ENCODE measurements at regions not wholly inside any gene's neighbourhood (a gene's known extent, or its start where the extent isn't known, plus 50 kb on each side); places are given as distances from the start of the nearest gene placed in this dataset.

- H3K36me3 ChIP-seq (ENCODE audit: low read depth) = no peaks in the 10 kb centered on the region
- no peak for DNase-seq
- ChIA-PET CTCF (no interaction called here), POLR2A (ENCODE audit: unreplicated experiment) (no interaction called here)
- H3K27ac ChIP-seq = no peak overlapping the region
- TF ChIP-seq EZH2 (IDR thresholded peaks at IDR 0.05; ENCODE audit: low read depth) = no peak
- no peak for TF ChIP-seq CTCF (conservative IDR thresholded peaks at IDR 0.05)
- intact Hi-C loops (cut with micrococcal nuclease; ENCODE audit: unreplicated experiment) = no loop called here
- peaks cover 16% of the 10 kb centered on the region for H3F3A ChIP-seq (ENCODE audit: insufficient read depth, low read depth)
- H3K4me3 ChIP-seq = no peak overlapping the region
- no peak overlapping the region for H3K4me2 ChIP-seq
- H3K27me3 ChIP-seq (ENCODE audit: insufficient read depth, low read depth) = no peaks in the 10 kb centered on the region
- H3K9me3 ChIP-seq (ENCODE audit: insufficient read depth, low read depth) = no peaks in the 10 kb centered on the region
- no peaks in the 10 kb centered on the region for H3K9me2 ChIP-seq (ENCODE audit: insufficient read depth)
- no peaks in the 10 kb centered on the region for H3K79me2 ChIP-seq (ENCODE audit: low read depth)
- peaks cover 24% of the 10 kb centered on the region for H3K4me1 ChIP-seq (replicated peaks; ENCODE audit: insufficient read depth)
- H2AFZ ChIP-seq = no peak overlapping the region
- H4K20me1 ChIP-seq (ENCODE audit: insufficient read depth) = no peaks in the 10 kb centered on the region
- no TSS peak for BruUV-seq (replicated peaks)
Measured at GRCh38 chr13:50668049-50668448, 175.4 kb downstream of the DLEU7 start.

GRCh38 chr13:50668691-50669271 lies 174.7 kb downstream of the DLEU7 start:
- no peaks in the 10 kb centered on the region; the same call in 1 of the 2 replicates for H3K9me3 ChIP-seq (ENCODE audit: insufficient read depth, low read depth)
- peaks cover 32% of the 10 kb centered on the region for H3K4me1 ChIP-seq (replicated peaks; ENCODE audit: insufficient read depth)
- no peaks in the 10 kb centered on the region for H3K36me3 ChIP-seq (ENCODE audit: low read depth)
- H3K27me3 ChIP-seq (ENCODE audit: insufficient read depth, low read depth) = no peaks in the 10 kb centered on the region
- H4K20me1 ChIP-seq (ENCODE audit: insufficient read depth) = no peaks in the 10 kb centered on the region
- no peak overlapping the region for H3K4me3 ChIP-seq
- H3K27ac ChIP-seq = no peak overlapping the region
- ChIA-PET CTCF (no interaction called here), POLR2A (ENCODE audit: unreplicated experiment) (no interaction called here)
- H2AFZ ChIP-seq = no peak overlapping the region
- BruUV-seq (replicated peaks) = no TSS peak
- no peak for DNase-seq
- H3K79me2 ChIP-seq (ENCODE audit: low read depth) = no peaks in the 10 kb centered on the region
- H3K9me2 ChIP-seq (ENCODE audit: insufficient read depth) = no peaks in the 10 kb centered on the region
- peaks cover 16% of the 10 kb centered on the region for H3F3A ChIP-seq (ENCODE audit: insufficient read depth, low read depth)
- intact Hi-C loops (cut with micrococcal nuclease; ENCODE audit: unreplicated experiment) = no loop called here
- TF ChIP-seq CTCF (conservative IDR thresholded peaks at IDR 0.05) = no peak
- TF ChIP-seq EZH2 (IDR thresholded peaks at IDR 0.05; ENCODE audit: low read depth) = no peak
- no peak overlapping the region for H3K4me2 ChIP-seq

- Histone ChIP-seq H3K9me2 (ENCODE audit: insufficient read depth) (no peaks in the 10 kb centered on the region), H3K9me3 (ENCODE audit: insufficient read depth, low read depth) (no peaks in the 10 kb centered on the region; the same call in 1 of the 2 replicates), H3K4me3 (no peak overlapping the region), H3K4me1 (replicated peaks; ENCODE audit: insufficient read depth) (peaks cover 38% of the 10 kb centered on the region), H2AFZ (no peak overlapping the region), H3K27ac (no peak overlapping the region), H3F3A (ENCODE audit: insufficient read depth, low read depth) (peaks cover 16% of the 10 kb centered on the region), H3K36me3 (ENCODE audit: low read depth) (no peaks in the 10 kb centered on the region), H3K4me2 (no peak overlapping the region), H3K27me3 (ENCODE audit: insufficient read depth, low read depth) (no peaks in the 10 kb centered on the region), H4K20me1 (ENCODE audit: insufficient read depth) (no peaks in the 10 kb centered on the region), H3K79me2 (ENCODE audit: low read depth) (no peaks in the 10 kb centered on the region)
- no TSS peak for BruUV-seq (replicated peaks)
- TF ChIP-seq EZH2 (IDR thresholded peaks at IDR 0.05; ENCODE audit: low read depth) = no peak
- no peak for TF ChIP-seq CTCF (conservative IDR thresholded peaks at IDR 0.05)
- POLR2A ChIA-PET (ENCODE audit: unreplicated experiment) = no interaction called here
- intact Hi-C loops (cut with micrococcal nuclease; ENCODE audit: unreplicated experiment) = loop anchor here (10.0 kb wide), 1 partner anchor 545 kb away; no protein-coding TSS in a partner anchor
- CTCF ChIA-PET = no interaction called here
- no peak for DNase-seq
Measured at GRCh38 chr13:50670272-50670671, 173.2 kb downstream of the DLEU7 start.

Data from PC-9 (cell line).